Breast epithelium (tissue), 4 donors: ENCODE measurements at regions not wholly inside any gene's neighbourhood (a gene's known extent, or its start where the extent isn't known, plus 50 kb on each side); places are given as distances from the start of the nearest gene placed in this dataset.

Experiments
- DNase-seq, 2 donors: peaks; one replicate each; pipeline ENCODE4 v3.0.0-alpha.2; 2019; ENCODE audit warnings: low spot score in 2 of 2
- H3K27ac ChIP-seq, 2 donors: fragments of 200-600 bp; sonication (generic) in 1 of 2; one replicate each; pipeline ENCODE4 v1.5.1; 2016 to 2019; ENCODE audit warnings: mild to moderate bottlenecking in 1 of 2
- H3K27me3 ChIP-seq, 2 donors: fragments of 200-600 bp; sonication (generic) in 1 of 2; one replicate each; pipeline versions ENCODE4 v1.5.1 to v1.6.0; 2017 to 2019; ENCODE audit warnings: control low read depth in 1 of 2, mild to moderate bottlenecking in 1 of 2
- H3K36me3 ChIP-seq: fragments of 200-600 bp; one replicate; pipeline ENCODE4 v1.5.1; 2019
- H3K4me1 ChIP-seq, 2 donors: fragments of 200-600 bp; sonication (generic); one replicate each; pipeline ENCODE4 v1.5.1; 2016 to 2019; ENCODE audit warnings: control low read depth in 1 of 2
- H3K4me3 ChIP-seq, 3 donors: fragments of 200-600 bp; sonication (generic); 1 replicate in 2 of 3; 2 replicates in 1 of 3; pipeline ENCODE4 v1.5.1; 2016 to 2019; ENCODE audit warnings: mild to moderate bottlenecking in 3 of 3, moderate library complexity in 2 of 3
- H3K9me3 ChIP-seq, 2 donors: fragments of 200-600 bp; sonication (generic) in 1 of 2; one replicate each; pipeline ENCODE4 v1.5.1; 2016 to 2019; ENCODE audit warnings: control low read depth in 1 of 2
- POLR2A ChIP-seq: fragments of 450-650 bp; IDR thresholded peaks from one replicate; pipeline ENCODE4 v1.6.1; 2016; ENCODE audit warnings: antibody characterized with exemption, mild to moderate bottlenecking, moderate library complexity
- POLR2AphosphoS5 ChIP-seq, 3 donors: sonication (generic); formaldehyde crosslinking; IDR thresholded peaks; one replicate each; pipeline ENCODE4 v1.6.1; 2017; ENCODE audit warnings: antibody characterized with exemption in 3 of 3
- intact Hi-C: fragments of 100-400 bp; cut with DNase I; formaldehyde crosslinking; loops from one replicate; pipeline ENCODE4 v1.15.1; 2023; ENCODE audit warnings: low total_unique reads
- TF ChIP-seq, protein P1 (sequence below), 3 donors: fragments of 450-650 bp; IDR thresholded peaks; one replicate each; pipeline ENCODE4 v1.5.1; 2016 to 2017; ENCODE audit warnings: antibody characterized with exemption in 3 of 3, mild to moderate bottlenecking in 3 of 3, moderate library complexity in 3 of 3

DNA sequence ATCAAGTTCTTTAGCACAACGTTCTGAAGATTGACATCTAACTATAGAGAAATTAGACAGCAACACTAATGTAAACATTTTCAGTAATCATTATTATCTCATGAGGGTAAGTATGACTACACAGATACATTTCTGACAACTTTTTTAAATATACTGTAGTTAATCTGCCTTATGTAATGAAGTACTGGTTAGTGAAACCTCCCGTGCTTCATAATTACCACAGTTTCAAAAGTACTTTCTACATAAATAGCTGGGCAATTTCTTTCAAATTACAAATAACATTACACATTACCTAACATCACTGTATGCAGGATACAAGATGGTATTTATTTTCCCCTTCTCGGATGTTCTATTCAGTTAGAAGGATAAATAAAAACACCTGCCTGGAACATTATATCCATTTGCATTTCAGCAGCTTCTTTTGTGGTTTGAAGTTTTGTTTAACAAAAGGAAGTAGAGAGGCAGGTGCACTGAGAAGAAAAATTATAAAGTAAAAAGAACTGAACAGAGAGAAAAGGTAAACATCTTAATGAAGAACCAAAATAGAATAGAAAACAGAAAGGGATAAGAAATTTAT, 1241.5 kb upstream of the GBE1 start:
- TF ChIP-seq, protein P1, sequence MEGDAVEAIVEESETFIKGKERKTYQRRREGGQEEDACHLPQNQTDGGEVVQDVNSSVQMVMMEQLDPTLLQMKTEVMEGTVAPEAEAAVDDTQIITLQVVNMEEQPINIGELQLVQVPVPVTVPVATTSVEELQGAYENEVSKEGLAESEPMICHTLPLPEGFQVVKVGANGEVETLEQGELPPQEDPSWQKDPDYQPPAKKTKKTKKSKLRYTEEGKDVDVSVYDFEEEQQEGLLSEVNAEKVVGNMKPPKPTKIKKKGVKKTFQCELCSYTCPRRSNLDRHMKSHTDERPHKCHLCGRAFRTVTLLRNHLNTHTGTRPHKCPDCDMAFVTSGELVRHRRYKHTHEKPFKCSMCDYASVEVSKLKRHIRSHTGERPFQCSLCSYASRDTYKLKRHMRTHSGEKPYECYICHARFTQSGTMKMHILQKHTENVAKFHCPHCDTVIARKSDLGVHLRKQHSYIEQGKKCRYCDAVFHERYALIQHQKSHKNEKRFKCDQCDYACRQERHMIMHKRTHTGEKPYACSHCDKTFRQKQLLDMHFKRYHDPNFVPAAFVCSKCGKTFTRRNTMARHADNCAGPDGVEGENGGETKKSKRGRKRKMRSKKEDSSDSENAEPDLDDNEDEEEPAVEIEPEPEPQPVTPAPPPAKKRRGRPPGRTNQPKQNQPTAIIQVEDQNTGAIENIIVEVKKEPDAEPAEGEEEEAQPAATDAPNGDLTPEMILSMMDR (IDR thresholded peaks at IDR 0.05), result no peak
- TF ChIP-seq POLR2AphosphoS5 (IDR thresholded peaks at IDR 0.05) (no peak), POLR2A (no peak)
- no peaks in the 10 kb centered on the region for H3K36me3 ChIP-seq
- H3K4me1 ChIP-seq, result no peaks in the 10 kb centered on the region
- intact Hi-C loops, result loop anchor here (2.0 kb wide), 1 partner anchor 26 kb away; no protein-coding TSS in a partner anchor
- H3K27me3 ChIP-seq, result no peaks in the 10 kb centered on the region
- no peaks in the 10 kb centered on the region for H3K9me3 ChIP-seq
- no peak overlapping the region for H3K27ac ChIP-seq
- no peak overlapping the region for H3K4me3 ChIP-seq
- no peak for DNase-seq

- no peak for DNase-seq
- Histone ChIP-seq H3K4me1 (no peaks in the 10 kb centered on the region), H3K27ac (no peak overlapping the region), H3K27me3 (no peaks in the 10 kb centered on the region), H3K36me3 (no peaks in the 10 kb centered on the region), H3K9me3 (no peaks in the 10 kb centered on the region), H3K4me3 (no peak overlapping the region)
- intact Hi-C loops, result no loop called here
- TF ChIP-seq POLR2AphosphoS5 (IDR thresholded peaks at IDR 0.05), result no peak
- TF ChIP-seq, protein P1 (IDR thresholded peaks at IDR 0.05), result no peak
- TF ChIP-seq POLR2A, result no peak
Measured at GRCh38 chr3:82999777-83000176, 1238.3 kb upstream of the GBE1 start.

DNA sequence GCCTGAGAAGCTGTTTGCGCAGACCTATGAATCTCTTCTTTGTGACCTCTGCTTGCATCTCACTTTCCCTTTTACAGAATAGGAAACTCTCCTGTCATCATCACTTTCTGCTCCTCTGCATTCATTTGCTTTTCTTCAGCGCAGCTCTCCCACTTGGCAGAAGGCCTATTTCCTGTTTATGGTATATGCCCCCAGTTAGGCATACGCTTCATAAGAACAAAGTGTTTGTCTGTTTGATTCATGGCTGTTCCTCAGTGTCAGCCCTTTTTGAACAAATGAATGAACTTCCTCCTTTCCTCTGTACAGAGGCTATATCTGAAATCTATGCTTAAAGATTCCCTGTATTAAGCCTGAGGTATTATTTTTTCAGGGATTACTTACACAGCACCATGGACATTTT, 1216.9 kb upstream of the GBE1 start:
- H3K4me1 ChIP-seq, result no peaks in the 10 kb centered on the region
- no peaks in the 10 kb centered on the region for H3K36me3 ChIP-seq
- H3K27ac ChIP-seq, result no peak overlapping the region
- H3K27me3 ChIP-seq, result no peaks in the 10 kb centered on the region
- intact Hi-C loops, result no loop called here
- no peaks in the 10 kb centered on the region for H3K9me3 ChIP-seq
- no peak overlapping the region for H3K4me3 ChIP-seq
- no peak for TF ChIP-seq POLR2A
- TF ChIP-seq, protein P1 (IDR thresholded peaks at IDR 0.05), result no peak
- no peak for TF ChIP-seq POLR2AphosphoS5 (IDR thresholded peaks at IDR 0.05)
- DNase-seq, result no peak

DNA sequence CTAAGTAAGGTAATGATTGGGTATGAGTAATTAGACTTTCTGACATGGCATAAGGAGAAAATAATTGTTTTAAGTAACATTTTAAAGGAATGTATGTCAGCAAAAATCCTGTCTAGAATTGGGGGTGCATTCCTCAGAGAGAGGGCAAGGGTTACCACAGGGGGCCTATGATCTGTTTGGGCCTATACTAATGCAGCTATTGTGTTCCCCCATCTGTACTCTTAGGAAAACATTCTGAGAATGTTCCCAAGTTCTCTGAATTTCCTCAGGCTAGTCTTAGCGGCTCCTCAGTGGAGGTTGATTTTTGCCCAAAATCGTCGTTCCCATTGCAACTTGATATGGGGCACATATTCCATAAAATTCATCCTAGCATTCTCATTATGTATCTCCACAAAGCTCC, 1216.4 kb upstream of the GBE1 start:
- H3K36me3 ChIP-seq, result no peaks in the 10 kb centered on the region
- intact Hi-C loops, result loop anchor here (2.0 kb wide), 1 partner anchor 25 kb away; no protein-coding TSS in a partner anchor
- TF ChIP-seq, protein P1 (IDR thresholded peaks at IDR 0.05), result no peak
- TF ChIP-seq POLR2AphosphoS5 (IDR thresholded peaks at IDR 0.05), result no peak
- no peak for TF ChIP-seq POLR2A
- H3K4me1 ChIP-seq, result no peaks in the 10 kb centered on the region
- H3K27ac ChIP-seq, result no peak overlapping the region
- H3K4me3 ChIP-seq, result no peak overlapping the region
- no peak for DNase-seq
- no peaks in the 10 kb centered on the region for H3K9me3 ChIP-seq
- no peaks in the 10 kb centered on the region for H3K27me3 ChIP-seq

DNA sequence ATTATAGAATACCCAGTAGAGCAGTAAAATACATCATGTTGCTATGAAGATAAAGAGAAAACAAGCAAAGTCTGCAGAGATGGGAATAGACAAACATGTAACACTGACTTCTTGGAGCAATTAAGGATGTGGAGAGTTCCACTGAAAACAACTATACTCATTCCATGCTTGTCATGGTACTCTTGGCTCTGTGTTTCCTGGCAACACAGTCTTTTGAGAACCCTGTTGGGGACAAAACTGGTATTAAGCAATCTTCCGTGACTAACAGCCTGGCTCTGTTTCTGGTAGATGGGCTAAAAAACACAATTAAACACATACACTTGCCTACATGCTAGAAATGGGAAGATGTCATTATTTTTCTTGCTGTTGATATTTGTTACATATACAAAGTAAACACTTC, 1212.3 kb upstream of the GBE1 start:
- Histone ChIP-seq H3K27ac (no peak overlapping the region), H3K9me3 (no peaks in the 10 kb centered on the region), H3K36me3 (no peaks in the 10 kb centered on the region), H3K4me3 (no peak overlapping the region), H3K4me1 (no peaks in the 10 kb centered on the region), H3K27me3 (no peaks in the 10 kb centered on the region)
- DNase-seq, result no peak
- TF ChIP-seq, protein P1 (IDR thresholded peaks at IDR 0.05), result no peak
- TF ChIP-seq POLR2A (no peak), POLR2AphosphoS5 (IDR thresholded peaks at IDR 0.05) (no peak)
- intact Hi-C loops, result no loop called here
